ENCODE measurements at regions not wholly inside any gene's neighbourhood (a gene's known extent, or its start where the extent isn't known, plus 50 kb on each side); places are given as distances from the start of the nearest gene placed in this dataset.
"Not testable (repeated sequence)": the region's sequence is repeated elsewhere in the genome, so short reads cannot be mapped to it uniquely, and the experiment has no call there.

DNA sequence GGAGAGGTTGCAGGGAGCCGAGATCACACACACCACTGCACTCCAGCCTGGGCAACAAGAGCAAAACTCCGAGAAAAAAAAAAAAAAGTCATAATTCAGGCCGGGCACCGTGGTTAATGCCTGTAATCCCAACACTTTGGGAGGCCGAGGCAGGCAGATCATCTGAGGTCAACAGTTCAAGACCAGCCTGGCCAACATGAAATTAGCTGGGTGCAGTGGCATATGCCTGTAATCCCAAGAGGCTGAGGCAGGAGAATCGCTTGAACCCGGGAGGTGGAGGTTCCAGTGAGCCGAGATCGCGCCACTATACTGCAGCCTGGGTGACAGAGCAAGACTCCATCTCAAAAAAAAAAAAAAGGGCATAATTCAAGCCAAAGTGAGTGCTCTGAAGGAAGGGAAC, 50.8 kb upstream of the SEC14L1 start:
- TF ChIP-seq, protein P1, sequence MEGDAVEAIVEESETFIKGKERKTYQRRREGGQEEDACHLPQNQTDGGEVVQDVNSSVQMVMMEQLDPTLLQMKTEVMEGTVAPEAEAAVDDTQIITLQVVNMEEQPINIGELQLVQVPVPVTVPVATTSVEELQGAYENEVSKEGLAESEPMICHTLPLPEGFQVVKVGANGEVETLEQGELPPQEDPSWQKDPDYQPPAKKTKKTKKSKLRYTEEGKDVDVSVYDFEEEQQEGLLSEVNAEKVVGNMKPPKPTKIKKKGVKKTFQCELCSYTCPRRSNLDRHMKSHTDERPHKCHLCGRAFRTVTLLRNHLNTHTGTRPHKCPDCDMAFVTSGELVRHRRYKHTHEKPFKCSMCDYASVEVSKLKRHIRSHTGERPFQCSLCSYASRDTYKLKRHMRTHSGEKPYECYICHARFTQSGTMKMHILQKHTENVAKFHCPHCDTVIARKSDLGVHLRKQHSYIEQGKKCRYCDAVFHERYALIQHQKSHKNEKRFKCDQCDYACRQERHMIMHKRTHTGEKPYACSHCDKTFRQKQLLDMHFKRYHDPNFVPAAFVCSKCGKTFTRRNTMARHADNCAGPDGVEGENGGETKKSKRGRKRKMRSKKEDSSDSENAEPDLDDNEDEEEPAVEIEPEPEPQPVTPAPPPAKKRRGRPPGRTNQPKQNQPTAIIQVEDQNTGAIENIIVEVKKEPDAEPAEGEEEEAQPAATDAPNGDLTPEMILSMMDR (IDR thresholded peaks at IDR 0.05): not testable (repeated sequence)
- TF ChIP-seq EP300, POLR2A (IDR thresholded peaks at IDR 0.05): not testable (repeated sequence)

All from gastroesophageal sphincter (tissue), 3 donors.